Fibroblast of villous mesenchyme (primary cell): ENCODE measurements at regions not wholly inside any gene's neighbourhood (a gene's known extent, or its start where the extent isn't known, plus 50 kb on each side); places are given as distances from the start of the nearest gene placed in this dataset.
"Not testable (repeated sequence)": the region's sequence is repeated elsewhere in the genome, so short reads cannot be mapped to it uniquely, and the experiment has no call there.

Experiments
- DNase-seq: peaks from one replicate; pipeline ENCODE4 v3.0.0-alpha.2; 2010; ENCODE audit warnings: low read depth
- H3K4me3 ChIP-seq: 2 replicates; pipeline ENCODE4 v1.5.1; 2011; ENCODE audit warnings: low read depth, mild to moderate bottlenecking, low read length
- TF ChIP-seq, protein P1 (sequence below): IDR thresholded peaks from 2 replicates; pipeline ENCODE4 v1.5.1; 2012; ENCODE audit warnings: low read depth, mild to moderate bottlenecking, low read length; ENCODE audit not compliant: insufficient read depth

DNA sequence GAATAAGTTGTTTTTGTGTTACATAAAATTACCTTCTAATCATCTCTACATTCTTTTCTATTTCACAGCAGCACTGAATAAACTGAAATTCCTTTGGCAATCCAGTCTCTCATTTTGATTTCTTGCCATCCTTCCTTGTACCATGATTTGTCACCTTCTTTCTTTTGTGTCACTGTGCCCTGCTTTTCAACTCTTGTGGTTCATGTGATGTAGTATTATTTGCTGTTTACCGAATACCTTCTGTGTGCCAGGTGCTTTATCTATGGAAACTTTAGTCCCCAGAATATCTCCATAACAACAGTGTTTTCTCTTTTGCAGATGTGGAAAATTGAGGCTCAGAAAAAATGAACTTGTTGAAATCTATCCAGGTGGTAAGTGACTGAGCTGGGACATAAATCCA is 220.3 kb downstream of the STK31 start:
- TF ChIP-seq, protein P1, sequence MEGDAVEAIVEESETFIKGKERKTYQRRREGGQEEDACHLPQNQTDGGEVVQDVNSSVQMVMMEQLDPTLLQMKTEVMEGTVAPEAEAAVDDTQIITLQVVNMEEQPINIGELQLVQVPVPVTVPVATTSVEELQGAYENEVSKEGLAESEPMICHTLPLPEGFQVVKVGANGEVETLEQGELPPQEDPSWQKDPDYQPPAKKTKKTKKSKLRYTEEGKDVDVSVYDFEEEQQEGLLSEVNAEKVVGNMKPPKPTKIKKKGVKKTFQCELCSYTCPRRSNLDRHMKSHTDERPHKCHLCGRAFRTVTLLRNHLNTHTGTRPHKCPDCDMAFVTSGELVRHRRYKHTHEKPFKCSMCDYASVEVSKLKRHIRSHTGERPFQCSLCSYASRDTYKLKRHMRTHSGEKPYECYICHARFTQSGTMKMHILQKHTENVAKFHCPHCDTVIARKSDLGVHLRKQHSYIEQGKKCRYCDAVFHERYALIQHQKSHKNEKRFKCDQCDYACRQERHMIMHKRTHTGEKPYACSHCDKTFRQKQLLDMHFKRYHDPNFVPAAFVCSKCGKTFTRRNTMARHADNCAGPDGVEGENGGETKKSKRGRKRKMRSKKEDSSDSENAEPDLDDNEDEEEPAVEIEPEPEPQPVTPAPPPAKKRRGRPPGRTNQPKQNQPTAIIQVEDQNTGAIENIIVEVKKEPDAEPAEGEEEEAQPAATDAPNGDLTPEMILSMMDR = no peak
- H3K4me3 ChIP-seq = no peak overlapping the region
- no peak for DNase-seq

- H3K4me3 ChIP-seq = no peak overlapping the region
- no peak for DNase-seq
- TF ChIP-seq, protein P1 = no peak
These were observed 221.6 kb downstream of the STK31 start for GRCh38 chr7:23931633-23932032.

GRCh38 chr7:23938215-23938614 is 228.2 kb downstream of the STK31 start:
- no peak overlapping the region for H3K4me3 ChIP-seq
- DNase-seq = no peak
- TF ChIP-seq, protein P1 = no peak

DNA sequence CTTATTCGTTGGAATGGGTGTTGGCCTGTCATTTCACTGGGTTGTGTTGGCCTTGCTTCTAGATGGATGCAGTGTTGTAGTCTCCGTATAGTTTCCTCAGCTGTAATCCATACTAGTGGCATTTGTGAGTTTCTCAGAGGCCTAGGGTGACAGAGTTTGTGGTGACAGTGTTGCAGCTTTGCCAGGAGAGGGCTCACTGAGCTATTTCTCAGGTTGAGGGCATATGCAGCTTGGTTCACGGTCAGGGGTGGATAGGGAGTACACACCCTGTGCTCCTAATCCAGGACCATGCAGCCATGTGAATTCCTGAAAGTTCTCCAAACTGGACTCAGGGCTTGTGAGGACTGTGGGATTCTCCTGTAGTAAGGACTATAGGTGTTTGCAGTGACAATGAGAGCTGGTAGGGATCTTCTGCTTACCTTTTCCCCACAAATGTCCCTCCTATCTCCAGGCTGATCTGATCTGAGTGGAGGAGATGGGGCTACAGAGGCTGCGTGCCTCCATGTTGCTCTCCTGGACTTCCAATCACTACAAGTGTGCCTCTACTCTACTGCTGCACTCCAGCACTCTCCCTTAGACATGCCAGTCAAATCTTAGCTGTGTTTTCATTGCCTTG is 229.0 kb downstream of the STK31 start:
- H3K4me3 ChIP-seq = no peak overlapping the region
- DNase-seq = peak; percentile 46
- TF ChIP-seq, protein P1 = peak; percentile 71

DNA sequence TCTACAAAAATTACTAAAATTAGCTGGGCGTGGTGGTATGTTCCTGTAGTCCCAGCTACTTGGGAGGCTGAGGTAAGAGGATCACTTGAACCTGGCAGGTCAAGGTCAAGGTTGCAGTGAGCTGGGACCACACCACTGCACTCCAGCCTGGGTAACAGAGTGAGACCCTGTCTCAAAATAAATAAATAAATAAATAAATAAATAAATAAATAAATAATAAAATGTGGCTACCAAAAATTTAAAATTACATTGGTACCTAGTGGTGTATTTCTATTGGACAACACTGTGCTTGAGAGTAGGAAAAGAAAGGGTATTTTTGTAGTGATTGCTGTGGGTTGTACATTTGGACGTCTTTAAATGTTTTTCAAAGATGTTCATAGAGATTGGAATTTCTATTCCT is 229.7 kb downstream of the STK31 start:
- not testable (repeated sequence) for H3K4me3 ChIP-seq, DNase-seq

DNA sequence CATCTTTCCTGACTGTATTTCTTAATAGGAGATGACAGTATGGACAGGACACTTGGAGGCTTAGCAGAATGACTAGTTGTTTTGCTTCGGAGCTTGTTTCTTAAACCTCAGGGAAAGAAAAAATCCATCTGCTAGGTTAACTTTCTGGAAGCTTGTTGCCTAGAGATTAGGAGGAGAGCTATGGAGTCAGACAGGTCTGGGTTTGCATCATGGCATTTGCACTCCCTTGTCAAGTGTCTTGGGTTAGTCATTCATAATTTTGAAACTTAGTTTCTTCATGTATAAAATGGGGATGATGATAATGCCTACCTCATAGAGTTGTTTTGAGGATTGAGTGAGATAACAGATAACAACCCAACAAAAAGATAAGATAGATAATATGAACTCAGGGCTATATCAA is 231.5 kb downstream of the STK31 start:
- TF ChIP-seq, protein P1 = no peak
- DNase-seq = no peak
- H3K4me3 ChIP-seq = no peak overlapping the region

DNA sequence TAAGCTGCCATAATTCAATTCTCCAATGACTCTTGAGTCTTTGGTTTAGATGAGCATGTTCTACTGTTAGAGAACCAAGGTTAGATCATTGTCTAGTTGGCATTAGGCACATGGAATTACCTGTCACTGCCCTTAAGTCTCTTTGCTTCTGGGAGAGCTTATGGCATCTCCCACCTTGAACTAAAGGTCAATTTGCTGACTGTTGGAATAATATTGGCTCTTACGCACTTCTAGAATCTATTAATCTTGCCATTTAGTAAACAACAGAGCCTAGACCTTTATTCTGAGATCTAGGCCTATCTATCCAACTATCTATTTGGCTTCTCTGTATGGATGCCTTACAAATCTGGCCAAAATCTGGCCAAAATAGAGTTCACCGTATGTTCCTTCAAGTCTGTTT is 232.0 kb downstream of the STK31 start:
- TF ChIP-seq, protein P1 = no peak
- no peak overlapping the region for H3K4me3 ChIP-seq
- DNase-seq = no peak
